GM12864 (cell line): ENCODE measurements at regions not wholly inside any gene's neighbourhood (a gene's known extent, or its start where the extent isn't known, plus 50 kb on each side); places are given as distances from the start of the nearest gene placed in this dataset.

Source experiments
- DNase-seq: peaks from one replicate; pipeline ENCODE4 v3.0.0-alpha.2; 2011; ENCODE audit warnings: low read depth
- H3K4me3 ChIP-seq: 2 replicates; pipeline ENCODE4 v1.5.1; 2011; ENCODE audit warnings: mild to moderate bottlenecking, low read depth, low read length, control low read depth
- TF ChIP-seq, protein P1 (sequence below): IDR thresholded peaks from 2 replicates; pipeline ENCODE4 v1.5.1; 2011; ENCODE audit warnings: low read depth, mild to moderate bottlenecking, moderate library complexity, low read length, control low read depth, inconsistent platforms; ENCODE audit errors: missing control alignments

DNA sequence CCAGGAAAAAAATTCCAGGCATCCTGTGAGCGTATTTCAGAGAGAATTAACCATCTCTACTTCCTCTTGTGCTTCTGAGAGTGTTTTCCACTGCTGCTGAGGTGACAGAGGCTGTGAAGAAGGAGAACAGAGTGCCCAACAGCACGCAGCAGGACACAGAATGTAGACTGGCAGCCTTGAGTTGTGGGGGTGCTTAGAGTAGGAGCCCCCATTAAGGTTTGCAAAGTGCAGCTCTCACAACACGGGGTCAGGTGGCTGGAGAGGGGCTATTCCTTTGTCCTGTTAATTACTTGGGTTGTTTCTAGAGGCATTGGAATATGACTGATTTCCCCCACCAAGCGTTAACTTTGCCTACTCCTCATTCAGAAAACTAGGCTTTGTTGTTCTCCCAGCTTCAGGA, 370.6 kb downstream of the TSHZ3 start:
- TF ChIP-seq, protein P1, sequence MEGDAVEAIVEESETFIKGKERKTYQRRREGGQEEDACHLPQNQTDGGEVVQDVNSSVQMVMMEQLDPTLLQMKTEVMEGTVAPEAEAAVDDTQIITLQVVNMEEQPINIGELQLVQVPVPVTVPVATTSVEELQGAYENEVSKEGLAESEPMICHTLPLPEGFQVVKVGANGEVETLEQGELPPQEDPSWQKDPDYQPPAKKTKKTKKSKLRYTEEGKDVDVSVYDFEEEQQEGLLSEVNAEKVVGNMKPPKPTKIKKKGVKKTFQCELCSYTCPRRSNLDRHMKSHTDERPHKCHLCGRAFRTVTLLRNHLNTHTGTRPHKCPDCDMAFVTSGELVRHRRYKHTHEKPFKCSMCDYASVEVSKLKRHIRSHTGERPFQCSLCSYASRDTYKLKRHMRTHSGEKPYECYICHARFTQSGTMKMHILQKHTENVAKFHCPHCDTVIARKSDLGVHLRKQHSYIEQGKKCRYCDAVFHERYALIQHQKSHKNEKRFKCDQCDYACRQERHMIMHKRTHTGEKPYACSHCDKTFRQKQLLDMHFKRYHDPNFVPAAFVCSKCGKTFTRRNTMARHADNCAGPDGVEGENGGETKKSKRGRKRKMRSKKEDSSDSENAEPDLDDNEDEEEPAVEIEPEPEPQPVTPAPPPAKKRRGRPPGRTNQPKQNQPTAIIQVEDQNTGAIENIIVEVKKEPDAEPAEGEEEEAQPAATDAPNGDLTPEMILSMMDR: no peak
- DNase-seq: no peak
- H3K4me3 ChIP-seq: no peak overlapping the region

DNA sequence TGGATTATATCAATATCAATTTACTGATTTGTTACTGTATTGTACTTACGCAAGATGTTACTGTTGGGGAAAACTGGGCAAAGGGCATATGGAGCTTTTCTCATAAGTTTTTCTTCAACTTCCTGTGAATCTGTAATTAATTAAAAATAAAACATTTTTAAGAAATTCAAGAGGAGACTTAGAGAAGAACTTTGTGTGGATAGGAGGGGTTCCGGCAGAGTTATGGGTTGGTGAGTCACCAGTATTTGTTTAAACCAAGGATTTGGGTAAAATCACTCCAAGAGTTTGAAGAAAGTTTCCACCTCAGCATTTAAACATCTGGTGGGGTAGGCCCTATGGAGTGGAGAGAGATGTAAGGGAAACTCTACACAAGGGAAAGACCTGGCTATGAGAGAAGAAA, 379.6 kb downstream of the TSHZ3 start:
- TF ChIP-seq, protein P1: no peak

DNA sequence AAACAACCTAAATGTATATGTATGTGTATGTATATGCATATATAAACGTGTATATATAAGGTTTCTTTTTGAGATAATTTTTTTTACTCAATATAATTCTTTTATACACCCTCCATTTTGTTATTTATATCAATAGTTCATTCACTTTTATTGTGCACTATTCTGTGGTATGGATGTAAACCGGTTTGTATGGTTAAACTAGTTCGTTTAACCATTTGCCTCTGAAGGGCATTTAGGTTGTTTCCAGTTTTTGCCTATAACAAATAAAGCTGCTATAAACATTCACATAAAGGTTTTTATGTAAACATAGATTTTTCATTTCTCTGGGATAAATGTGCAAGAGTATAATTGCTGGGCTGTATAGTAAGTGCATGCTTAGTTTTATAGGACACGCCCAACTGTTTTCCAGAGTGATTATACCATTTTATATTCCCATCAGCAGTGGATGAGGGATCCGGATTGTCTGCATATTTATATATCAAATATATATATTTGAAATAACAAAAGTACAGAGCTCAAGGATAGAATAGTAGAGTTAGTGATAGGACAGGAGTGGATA, 380.3 kb downstream of the TSHZ3 start:
- TF ChIP-seq, protein P1: no peak
- no peak for DNase-seq
- H3K4me3 ChIP-seq: no peak overlapping the region

More for the DNA sequence above, 379.6 kb downstream of the TSHZ3 start:
- H3K4me3 ChIP-seq: no peak overlapping the region
- DNase-seq: no peak

DNA sequence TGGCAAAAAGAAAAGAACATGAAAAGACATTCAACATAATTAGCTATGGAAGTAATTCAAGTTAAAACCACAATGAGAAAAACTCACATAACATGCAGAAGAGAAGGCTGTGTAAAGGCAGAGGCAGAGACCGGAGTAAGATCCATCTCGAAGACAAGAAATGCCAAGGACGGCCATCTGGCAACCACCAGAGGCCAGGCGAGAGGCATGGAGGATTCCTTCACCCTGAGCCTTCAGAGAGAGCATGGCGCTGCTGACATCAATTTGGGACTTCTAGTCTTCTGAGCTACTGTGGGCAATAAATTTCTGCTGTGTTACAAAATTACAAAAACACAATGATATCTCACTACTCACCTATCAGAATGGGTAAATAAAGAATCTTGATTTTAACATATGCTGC, 381.0 kb downstream of the TSHZ3 start:
- H3K4me3 ChIP-seq: no peak overlapping the region
- TF ChIP-seq, protein P1: no peak
- DNase-seq: no peak

DNA sequence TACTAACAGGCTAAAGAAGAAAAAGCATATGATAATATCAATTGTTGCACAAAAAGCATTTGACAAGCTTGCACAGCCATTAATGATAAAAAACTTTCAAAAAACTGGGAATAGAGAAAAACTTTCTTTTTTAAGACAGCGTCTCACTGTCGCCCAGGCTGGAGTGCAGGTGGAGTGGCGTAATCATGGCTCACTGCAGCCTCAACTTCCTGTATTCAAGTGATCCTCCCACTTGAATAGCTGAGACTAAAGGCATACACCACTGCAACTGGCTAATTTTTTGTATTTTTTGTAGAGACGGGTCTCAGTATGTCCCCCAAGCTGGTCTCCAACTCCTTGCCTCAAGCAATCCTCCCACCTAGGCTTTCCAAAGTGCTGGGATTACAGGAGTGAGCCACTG, 382.8 kb downstream of the TSHZ3 start:
- TF ChIP-seq, protein P1: no peak
- no peak for DNase-seq
- no peak overlapping the region for H3K4me3 ChIP-seq

DNA sequence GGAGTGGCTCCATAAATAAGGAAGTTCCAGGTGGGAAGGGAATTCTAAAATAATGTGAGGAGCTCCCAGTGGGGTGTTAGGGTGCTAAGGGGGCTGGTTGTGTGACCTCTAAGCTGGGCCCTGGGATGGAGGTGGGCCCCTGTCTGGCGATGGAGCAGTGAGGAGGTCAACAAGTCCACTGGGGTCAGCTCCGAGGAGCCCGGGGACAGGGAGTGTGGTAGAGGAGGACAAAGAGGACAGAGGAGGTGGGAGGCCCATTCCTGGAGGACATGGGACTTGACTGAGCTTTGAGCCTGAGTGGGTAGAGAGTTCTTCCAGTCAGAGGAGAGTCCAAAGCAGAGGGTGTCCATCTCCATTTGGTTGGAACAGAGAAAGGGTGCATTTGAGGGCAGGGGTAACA, 390.2 kb downstream of the TSHZ3 start:
- no peak for DNase-seq
- TF ChIP-seq, protein P1: no peak
- H3K4me3 ChIP-seq: no peak overlapping the region
